Thyroid gland (tissue), 4 donors: ENCODE measurements at regions not wholly inside any gene's neighbourhood (a gene's known extent, or its start where the extent isn't known, plus 50 kb on each side); places are given as distances from the start of the nearest gene placed in this dataset.

ENCODE experiments used
- DNase-seq, 2 donors: peaks; one replicate each; pipeline ENCODE4 v3.0.0-alpha.2; 2019
- H3K27ac ChIP-seq, 3 donors: fragments of 200-600 bp; sonication (generic); 1 replicate in 2 of 3; 2 replicates in 1 of 3; pipeline ENCODE4 v1.5.1; 2016 to 2019; ENCODE audit warnings: mild to moderate bottlenecking in 1 of 3, moderate library complexity in 1 of 3
- H3K27me3 ChIP-seq: fragments of 200-600 bp; sonication (generic); one replicate; pipeline ENCODE4 v1.5.1; 2019
- H3K36me3 ChIP-seq, 2 donors: fragments of 200-600 bp; sonication (generic); one replicate each; pipeline ENCODE4 v1.5.1; 2016 to 2019
- H3K4me1 ChIP-seq, 2 donors: fragments of 200-600 bp; sonication (generic); one replicate each; pipeline ENCODE4 v1.5.1; 2017 to 2019
- H3K4me3 ChIP-seq, 3 donors: fragments of 200-600 bp; sonication (generic); replicated peaks in 1 of 3; 1 replicate in 2 of 3; 2 replicates in 1 of 3; pipeline ENCODE4 v1.5.1; 2016; ENCODE audit warnings: mild to moderate bottlenecking in 1 of 3
- H3K9me3 ChIP-seq: fragments of 200-600 bp; sonication (generic); one replicate; pipeline ENCODE4 v1.5.1; 2017
- CTCF ChIP-seq, 6 experiments: fragments of 200-600 bp in 3 of 6; fragments of 450-650 bp in 3 of 6; sonication (generic) in 3 of 6; IDR thresholded peaks; one replicate each; pipeline ENCODE4 v1.5.1; 2016 to 2019; ENCODE audit warnings: antibody characterized with exemption in 6 of 6, mild to moderate bottlenecking in 2 of 6, inconsistent platforms in 1 of 6, moderate library complexity in 1 of 6
- POLR2A ChIP-seq, 2 donors: fragments of 450-650 bp; IDR thresholded peaks; one replicate each; pipeline ENCODE4 v1.6.1; 2017; ENCODE audit warnings: antibody characterized with exemption in 2 of 2, mild to moderate bottlenecking in 2 of 2, moderate library complexity in 1 of 2
- WGBS, 2 donors: methylation state at CpG; one replicate each; pipeline ENCODE4 v1.1.5; 2017; 5-methylcytosine and 5-hydroxymethylcytosine counted together
- intact Hi-C: fragments of 100-400 bp; cut with DNase I; formaldehyde crosslinking; loops from one replicate; pipeline ENCODE4 v1.15.1; 2023

DNA sequence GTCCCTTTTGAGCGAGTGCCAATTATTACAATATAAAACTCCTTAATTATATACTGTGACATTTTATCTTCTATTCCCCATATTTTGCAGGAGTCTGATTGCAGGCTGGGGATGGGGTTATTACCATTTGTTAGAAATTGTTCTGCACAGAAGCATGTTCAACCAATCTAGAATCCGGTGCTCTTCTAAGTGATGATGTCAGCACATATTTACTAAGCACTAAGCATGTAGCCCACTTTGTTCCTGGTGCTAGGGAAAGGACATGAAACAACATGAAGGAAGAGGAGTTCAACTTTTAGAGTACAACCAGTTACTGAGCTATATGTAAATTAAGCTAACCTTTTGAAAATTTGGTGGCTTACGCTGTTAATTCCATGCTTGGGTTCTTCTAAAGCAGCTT is 52.8 kb upstream of the IL1RAPL2 start:
- DNase-seq, result no peak
- Histone ChIP-seq H3K4me1 (no peaks in the 10 kb centered on the region), H3K4me3 (no peak overlapping the region), H3K27ac (no peak overlapping the region), H3K27me3 (no peaks in the 10 kb centered on the region), H3K36me3 (no peaks in the 10 kb centered on the region), H3K9me3 (no peaks in the 10 kb centered on the region)
- TF ChIP-seq CTCF (IDR thresholded peaks at IDR 0.05) (no peak), POLR2A (IDR thresholded peaks at IDR 0.05) (no peak)
- intact Hi-C loops, result no loop called here
- WGBS, 2 donors, result 88 to 90% methylated on average over 3 of the region's 3 CpGs

DNA sequence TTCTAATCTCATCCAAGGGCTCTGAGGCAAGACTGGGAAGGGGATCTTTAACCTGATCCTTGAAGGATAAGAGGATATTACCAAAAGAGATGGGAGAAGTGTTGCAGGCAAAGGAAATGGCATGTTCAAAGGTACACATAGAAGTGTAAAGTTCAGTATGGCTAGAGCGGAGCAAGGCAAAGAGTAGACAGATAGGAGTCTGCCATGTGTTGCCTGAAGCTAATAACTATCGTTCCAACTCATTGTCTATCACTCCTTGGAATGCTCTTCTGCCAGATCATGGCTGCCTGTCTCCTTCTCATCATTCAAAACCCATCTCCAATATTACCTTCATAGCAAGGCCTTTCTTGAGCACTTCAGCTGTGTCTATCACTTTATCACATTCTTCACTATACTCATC is 55.2 kb upstream of the IL1RAPL2 start:
- no peak for TF ChIP-seq CTCF (IDR thresholded peaks at IDR 0.05)
- TF ChIP-seq POLR2A (IDR thresholded peaks at IDR 0.05), result no peak
- Histone ChIP-seq H3K27me3 (no peaks in the 10 kb centered on the region), H3K4me1 (no peaks in the 10 kb centered on the region), H3K4me3 (no peak overlapping the region), H3K9me3 (no peaks in the 10 kb centered on the region), H3K36me3 (no peaks in the 10 kb centered on the region), H3K27ac (no peak overlapping the region)
- WGBS, 2 donors, result 92% methylated on average over 2 of the region's 2 CpGs
- no peak for DNase-seq
- intact Hi-C loops, result no loop called here

GRCh38 chrX:104502460-104502859 is 63.5 kb upstream of the IL1RAPL2 start:
- no peak for DNase-seq
- Histone ChIP-seq H3K27ac (no peak overlapping the region), H3K9me3 (no peaks in the 10 kb centered on the region), H3K27me3 (no peaks in the 10 kb centered on the region), H3K4me1 (no peaks in the 10 kb centered on the region), H3K36me3 (no peaks in the 10 kb centered on the region), H3K4me3 (no peak overlapping the region)
- no peak for TF ChIP-seq CTCF (IDR thresholded peaks at IDR 0.05)
- TF ChIP-seq POLR2A (IDR thresholded peaks at IDR 0.05), result no peak
- 88% methylated on average over 2 of the region's 2 CpGs for WGBS, 2 donors
- intact Hi-C loops, result no loop called here

- H3K4me1 ChIP-seq, result no peaks in the 10 kb centered on the region
- no peaks in the 10 kb centered on the region for H3K36me3 ChIP-seq
- no peak for DNase-seq
- no peak for TF ChIP-seq CTCF (IDR thresholded peaks at IDR 0.05)
- TF ChIP-seq POLR2A (IDR thresholded peaks at IDR 0.05), result no peak
- H3K27ac ChIP-seq, result no peak overlapping the region
- no peaks in the 10 kb centered on the region for H3K27me3 ChIP-seq
- intact Hi-C loops, result no loop called here
- H3K9me3 ChIP-seq, result no peaks in the 10 kb centered on the region
- WGBS, 2 donors, result 58 to 100% methylated on average over 1 of the region's 1 CpG
- no peak overlapping the region for H3K4me3 ChIP-seq
These were observed 77.2 kb upstream of the IL1RAPL2 start for GRCh38 chrX:104488811-104489210.

- no peak overlapping the region for H3K27ac ChIP-seq
- no peaks in the 10 kb centered on the region for H3K9me3 ChIP-seq
- DNase-seq, result no peak
- no peaks in the 10 kb centered on the region for H3K4me1 ChIP-seq
- WGBS, 2 donors, result 75 to 76% methylated on average over 2 of the region's 2 CpGs
- H3K36me3 ChIP-seq, result no peaks in the 10 kb centered on the region
- TF ChIP-seq CTCF (IDR thresholded peaks at IDR 0.05), result no peak
- TF ChIP-seq POLR2A (IDR thresholded peaks at IDR 0.05), result no peak
- no peak overlapping the region for H3K4me3 ChIP-seq
- intact Hi-C loops, result no loop called here
- H3K27me3 ChIP-seq, result no peaks in the 10 kb centered on the region
These were observed 79.3 kb upstream of the IL1RAPL2 start for GRCh38 chrX:104486691-104487090.
